IPS-20b (cell line): ENCODE measurements at regions not wholly inside any gene's neighbourhood (a gene's known extent, or its start where the extent isn't known, plus 50 kb on each side); places are given as distances from the start of the nearest gene placed in this dataset.

Experiments used
- H3K27ac ChIP-seq: one replicate; pipeline ENCODE4 v1.5.1; 2013; ENCODE audit warnings: low read length
- H3K27me3 ChIP-seq: 2 replicates; pipeline ENCODE4 v1.6.1; 2013; ENCODE audit warnings: mild to moderate bottlenecking, low read length, inconsistent platforms; ENCODE audit not compliant: insufficient read depth
- H3K36me3 ChIP-seq: 2 replicates; pipeline ENCODE4 v1.6.1; 2013; ENCODE audit warnings: low read depth, mild to moderate bottlenecking, inconsistent platforms, low read length, moderate library complexity; ENCODE audit not compliant: insufficient read depth
- H3K4me1 ChIP-seq: 2 replicates; pipeline ENCODE4 v1.6.1; 2013; ENCODE audit warnings: mild to moderate bottlenecking, control low read depth, inconsistent platforms, low read length, moderate library complexity; ENCODE audit not compliant: insufficient read depth
- H3K4me3 ChIP-seq: 2 replicates; pipeline ENCODE4 v1.5.1; 2013; ENCODE audit warnings: mild to moderate bottlenecking, low read length, inconsistent platforms
- H3K9ac ChIP-seq: 2 replicates; pipeline ENCODE4 v1.6.1; 2013; ENCODE audit warnings: low read depth, mild to moderate bottlenecking, inconsistent platforms, low read length, moderate library complexity
- H3K9me3 ChIP-seq: 2 replicates; pipeline ENCODE4 v1.6.1; 2013; ENCODE audit warnings: mild to moderate bottlenecking, low read depth, low read length, inconsistent platforms; ENCODE audit not compliant: insufficient read depth

DNA sequence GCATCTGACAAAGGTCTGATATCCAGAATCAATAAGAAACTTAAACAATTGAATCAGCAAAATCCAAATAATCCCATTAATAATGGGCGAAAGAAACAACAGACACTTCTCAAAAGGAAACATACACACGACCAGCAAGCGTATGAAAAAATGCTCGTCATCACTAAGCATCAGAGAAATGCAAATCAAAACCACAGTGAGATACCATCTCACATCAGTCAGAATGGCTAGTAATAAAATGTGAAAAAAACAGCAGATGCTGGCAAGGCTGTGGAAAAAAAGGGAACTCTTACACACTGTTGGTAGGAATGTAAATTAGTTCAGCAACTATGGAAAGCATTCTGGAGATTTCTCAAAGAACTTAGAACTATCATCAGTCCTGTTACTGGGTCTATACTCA is 496.7 kb downstream of the SH2D4B start:
- no peak overlapping the region for H3K4me3 ChIP-seq
- H3K27ac ChIP-seq = no peak overlapping the region
- H3K4me1 ChIP-seq = no peaks in the 10 kb centered on the region
- H3K9me3 ChIP-seq = 0 out of 2 replicates have a peak, but pooled peaks cover 6% of the 10 kb centered on the region
- H3K9ac ChIP-seq = no peak overlapping the region
- no peaks in the 10 kb centered on the region for H3K36me3 ChIP-seq
- no peaks in the 10 kb centered on the region for H3K27me3 ChIP-seq

DNA sequence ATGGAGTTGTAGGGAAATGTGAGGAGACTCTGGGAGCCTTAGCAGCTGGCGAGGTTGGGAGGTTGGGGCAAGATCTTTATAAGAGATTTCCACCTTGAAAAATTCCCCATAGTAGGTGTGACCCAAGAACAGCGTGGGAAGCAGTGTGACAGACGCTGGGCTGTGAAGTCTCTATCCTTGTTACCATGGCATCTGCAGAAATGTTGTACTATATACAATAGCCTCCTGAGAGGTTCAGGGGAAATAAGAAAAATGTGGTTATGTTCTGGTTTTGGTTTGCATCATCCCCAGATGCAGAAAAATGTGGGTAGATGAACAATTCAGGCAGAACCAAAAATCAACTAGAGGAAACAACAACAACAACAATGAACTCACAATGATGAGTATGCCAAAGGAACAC is 498.6 kb downstream of the SH2D4B start:
- Histone ChIP-seq H3K9ac (no peak overlapping the region), H3K36me3 (no peaks in the 10 kb centered on the region), H3K27me3 (no peaks in the 10 kb centered on the region), H3K4me1 (no peaks in the 10 kb centered on the region), H3K27ac (no peak overlapping the region), H3K4me3 (no peak overlapping the region), H3K9me3 (0 out of 2 replicates have a peak, but pooled peaks cover 6% of the 10 kb centered on the region)

DNA sequence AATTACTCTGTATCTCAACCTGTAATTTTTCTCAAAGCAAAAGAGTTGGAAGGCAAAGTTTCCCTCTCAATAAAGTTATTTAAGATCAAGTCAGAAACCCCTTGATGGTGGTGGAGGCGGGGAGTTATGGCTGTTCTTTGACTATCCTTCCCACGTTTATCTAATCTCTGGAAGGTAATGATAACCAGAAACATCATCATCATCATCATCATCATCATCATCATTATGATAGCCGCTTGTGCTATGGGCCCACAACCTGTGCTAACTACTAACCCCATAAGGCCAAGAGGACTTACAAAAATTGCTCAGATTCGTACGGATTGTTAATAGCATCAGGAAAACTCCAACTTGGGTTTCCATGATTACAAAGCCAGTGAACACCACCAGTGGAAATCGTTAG is 502.3 kb downstream of the SH2D4B start:
- no peaks in the 10 kb centered on the region for H3K36me3 ChIP-seq
- no peak overlapping the region for H3K4me3 ChIP-seq
- H3K27ac ChIP-seq = no peak overlapping the region
- no peak overlapping the region for H3K9ac ChIP-seq
- H3K9me3 ChIP-seq = 0 out of 2 replicates have a peak, but pooled peaks cover 6% of the 10 kb centered on the region
- no peaks in the 10 kb centered on the region for H3K27me3 ChIP-seq
- peaks cover 3% of the 10 kb centered on the region; the same call in 1 of the 2 replicates for H3K4me1 ChIP-seq

DNA sequence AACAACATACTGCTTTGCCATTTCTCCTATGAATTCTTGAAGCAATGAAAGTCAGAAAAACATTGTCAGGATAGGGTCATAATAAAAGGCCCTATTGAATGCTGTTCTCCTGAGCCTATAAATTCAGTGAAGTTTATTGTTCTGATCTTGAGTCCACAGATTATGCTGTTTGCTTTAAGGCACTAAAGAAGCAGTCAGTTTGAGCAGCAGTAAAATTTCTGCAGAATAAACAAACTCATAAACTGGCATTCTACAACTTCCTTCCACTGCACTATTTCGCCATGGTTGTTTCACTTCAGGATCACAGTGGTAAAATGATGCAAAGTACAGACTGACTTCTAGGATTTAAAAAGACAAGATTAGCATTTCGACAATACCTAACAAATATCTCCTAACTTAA is 503.2 kb downstream of the SH2D4B start:
- Histone ChIP-seq H3K4me3 (no peak overlapping the region), H3K9me3 (0 out of 2 replicates have a peak, but pooled peaks cover 6% of the 10 kb centered on the region), H3K27me3 (no peaks in the 10 kb centered on the region), H3K36me3 (no peaks in the 10 kb centered on the region), H3K9ac (no peak overlapping the region), H3K27ac (no peak overlapping the region), H3K4me1 (peaks cover 3% of the 10 kb centered on the region; the same call in 1 of the 2 replicates)

DNA sequence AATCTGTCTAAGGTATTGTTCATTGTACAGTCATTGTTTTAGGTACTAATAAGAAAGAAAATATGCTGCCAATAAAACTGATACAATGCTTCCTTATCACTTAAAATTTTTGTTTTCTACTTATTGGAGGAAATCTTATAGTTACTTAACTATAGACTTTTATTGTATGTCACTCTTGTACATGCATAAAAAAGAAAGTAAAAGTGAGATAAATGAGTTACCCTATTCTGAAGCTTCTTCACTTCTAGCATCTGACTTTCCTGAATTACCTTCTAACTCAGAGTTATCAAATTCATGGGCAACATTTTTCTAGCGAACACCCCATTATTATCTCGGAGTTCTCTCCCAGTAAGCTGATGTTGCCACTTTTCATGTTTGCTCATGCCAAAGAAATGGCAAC is 504.9 kb downstream of the SH2D4B start:
- H3K36me3 ChIP-seq = no peaks in the 10 kb centered on the region
- peaks cover 3% of the 10 kb centered on the region; the same call in 1 of the 2 replicates for H3K4me1 ChIP-seq
- H3K9me3 ChIP-seq = no peaks in the 10 kb centered on the region
- no peaks in the 10 kb centered on the region for H3K27me3 ChIP-seq
- no peak overlapping the region for H3K27ac ChIP-seq
- H3K9ac ChIP-seq = no peak overlapping the region
- H3K4me3 ChIP-seq = no peak overlapping the region

DNA sequence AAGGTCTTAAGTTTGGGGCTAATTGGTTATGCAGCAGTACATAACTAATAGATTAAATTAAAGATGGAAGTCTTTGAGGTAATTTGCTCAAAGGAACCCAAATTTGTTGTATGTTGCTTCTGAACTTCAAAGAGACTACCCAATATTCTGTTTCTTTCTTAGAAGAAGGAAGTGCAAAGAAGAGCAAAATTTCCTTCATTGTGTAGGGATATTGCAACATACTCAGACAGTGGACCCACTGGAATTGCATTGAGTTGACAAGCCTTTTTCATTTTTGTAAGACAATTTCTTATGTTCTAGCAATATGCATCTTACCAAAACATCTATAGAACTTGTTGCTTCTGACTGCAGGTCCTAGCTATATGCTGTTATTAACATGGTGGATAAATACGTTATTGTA is 527.8 kb downstream of the SH2D4B start:
- Histone ChIP-seq H3K27ac (no peak overlapping the region), H3K9me3 (no peaks in the 10 kb centered on the region), H3K27me3 (no peaks in the 10 kb centered on the region), H3K4me1 (no peaks in the 10 kb centered on the region), H3K9ac (no peak overlapping the region), H3K36me3 (no peaks in the 10 kb centered on the region), H3K4me3 (no peak overlapping the region)

DNA sequence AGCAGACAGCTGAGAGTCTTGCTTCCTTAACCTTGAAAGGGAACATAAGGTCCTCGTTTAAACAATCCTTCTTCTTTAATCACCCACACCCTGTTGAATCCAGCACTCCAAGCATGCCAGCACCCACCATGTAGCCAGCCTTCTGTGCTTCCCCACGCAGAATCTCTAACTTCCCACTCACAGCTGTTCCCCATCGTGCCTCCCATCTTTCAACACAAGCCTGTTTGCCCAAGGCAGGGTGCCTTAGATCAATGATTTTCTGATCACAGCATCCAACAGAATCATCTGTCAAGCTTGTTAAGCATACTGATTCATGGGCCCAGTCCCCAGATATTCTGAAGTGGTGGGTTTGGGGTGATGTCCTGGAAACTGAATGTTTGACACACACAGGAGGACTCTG is 530.8 kb downstream of the SH2D4B start:
- H3K27ac ChIP-seq = no peak overlapping the region
- no peak overlapping the region for H3K9ac ChIP-seq
- H3K9me3 ChIP-seq = no peaks in the 10 kb centered on the region
- no peaks in the 10 kb centered on the region for H3K36me3 ChIP-seq
- H3K4me3 ChIP-seq = no peak overlapping the region
- no peaks in the 10 kb centered on the region for H3K4me1 ChIP-seq
- no peaks in the 10 kb centered on the region for H3K27me3 ChIP-seq

DNA sequence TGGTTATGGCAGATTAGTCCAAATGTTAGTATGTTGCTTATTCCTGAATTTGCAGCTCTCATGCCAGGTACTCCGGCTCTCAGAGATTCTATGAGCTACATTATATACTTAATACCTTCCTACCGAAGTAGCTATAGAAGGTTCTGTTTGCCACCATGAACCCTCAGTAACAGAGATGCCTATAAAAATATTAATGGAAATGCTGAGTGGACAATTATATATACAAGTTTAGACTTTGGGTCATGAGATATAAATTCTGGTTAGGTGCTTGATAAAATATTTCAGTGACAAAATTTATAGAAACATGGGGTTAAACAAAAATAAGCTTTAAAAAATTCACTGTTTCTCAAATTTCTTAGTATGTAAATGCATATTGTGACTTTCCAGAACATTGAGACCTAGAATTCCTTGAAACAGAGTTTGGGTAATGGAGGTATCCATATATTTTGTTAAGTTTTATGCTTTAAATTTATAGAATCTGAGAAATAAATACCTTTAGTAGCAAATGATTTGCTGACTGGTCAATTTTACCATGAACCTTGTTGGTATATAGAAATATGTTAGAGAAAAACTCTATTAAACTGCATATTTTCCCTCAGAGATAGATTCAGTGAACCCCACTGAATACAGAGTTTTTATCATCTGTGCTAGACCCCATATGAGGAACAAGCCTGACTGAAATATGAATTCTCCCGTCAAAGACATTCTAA is 533.5 kb downstream of the SH2D4B start:
- H3K27me3 ChIP-seq = no peaks in the 10 kb centered on the region
- H3K4me1 ChIP-seq = no peaks in the 10 kb centered on the region
- no peak overlapping the region for H3K9ac ChIP-seq
- H3K9me3 ChIP-seq = no peaks in the 10 kb centered on the region
- no peak overlapping the region for H3K27ac ChIP-seq
- no peak overlapping the region for H3K4me3 ChIP-seq
- no peaks in the 10 kb centered on the region for H3K36me3 ChIP-seq

DNA sequence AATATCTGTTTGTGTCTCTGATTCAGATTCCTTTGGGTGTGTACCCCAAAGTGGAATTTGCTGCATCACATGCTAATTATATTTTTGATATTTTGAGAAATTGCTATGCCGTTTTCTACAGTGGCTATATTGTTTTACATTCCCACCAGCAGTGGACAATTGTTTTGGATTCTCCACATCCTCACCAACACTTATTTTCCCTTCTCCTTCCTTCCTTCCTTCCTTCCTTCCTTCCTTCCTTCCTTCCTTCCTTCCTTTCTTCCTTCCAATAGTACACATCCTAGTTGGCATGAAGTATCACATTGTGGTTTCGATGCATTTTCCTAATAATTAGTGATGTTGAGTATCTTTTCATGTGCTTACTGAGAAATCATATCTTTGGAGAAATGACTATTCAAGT is 535.5 kb downstream of the SH2D4B start:
- no peaks in the 10 kb centered on the region for H3K36me3 ChIP-seq
- no peaks in the 10 kb centered on the region for H3K27me3 ChIP-seq
- H3K4me1 ChIP-seq = no peaks in the 10 kb centered on the region
- no peak overlapping the region for H3K9ac ChIP-seq
- H3K27ac ChIP-seq = no peak overlapping the region
- no peak overlapping the region for H3K4me3 ChIP-seq
- H3K9me3 ChIP-seq = no peaks in the 10 kb centered on the region

DNA sequence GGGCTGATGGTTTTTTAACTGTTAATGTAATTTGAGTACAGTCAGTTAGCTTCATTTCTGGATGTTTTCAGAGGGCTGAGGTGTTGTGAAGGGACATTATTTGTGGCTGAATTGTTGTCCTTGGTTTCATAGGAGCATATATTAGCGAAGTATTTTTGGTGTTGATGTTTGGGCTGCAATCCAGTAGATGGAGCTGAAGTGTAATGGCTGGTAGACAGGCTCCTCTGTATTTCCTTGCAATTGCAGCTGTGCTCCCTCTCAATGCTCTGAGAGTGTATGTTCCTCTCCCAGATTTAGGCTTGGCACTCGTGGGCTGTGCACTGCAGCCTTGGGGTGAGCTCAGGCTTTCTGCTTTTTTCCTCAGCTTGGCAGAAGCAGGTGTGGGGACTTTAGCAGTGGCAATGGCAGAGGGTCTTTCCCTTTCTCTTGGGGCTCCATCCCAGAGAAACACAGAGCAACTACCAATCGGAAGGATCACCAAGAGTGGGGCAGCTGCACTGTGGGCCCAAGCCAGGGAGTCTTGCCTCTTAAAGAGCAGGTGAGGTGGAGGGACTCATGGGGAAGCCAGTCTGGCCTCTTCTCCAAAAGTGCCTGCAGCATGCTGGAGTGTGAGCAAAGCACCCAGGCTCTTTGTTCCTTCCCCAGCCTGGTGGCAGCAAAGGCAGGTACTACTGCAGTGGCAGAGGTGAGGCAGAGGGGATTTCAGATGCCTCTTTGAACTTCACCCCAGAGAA is 544.4 kb downstream of the SH2D4B start:
- no peaks in the 10 kb centered on the region for H3K27me3 ChIP-seq
- 0 out of 2 replicates have a peak, but pooled peaks cover 3% of the 10 kb centered on the region for H3K4me1 ChIP-seq
- no peaks in the 10 kb centered on the region for H3K9me3 ChIP-seq
- H3K4me3 ChIP-seq = no peak overlapping the region
- H3K9ac ChIP-seq = no peak overlapping the region
- H3K36me3 ChIP-seq = no peaks in the 10 kb centered on the region
- H3K27ac ChIP-seq = no peak overlapping the region

DNA sequence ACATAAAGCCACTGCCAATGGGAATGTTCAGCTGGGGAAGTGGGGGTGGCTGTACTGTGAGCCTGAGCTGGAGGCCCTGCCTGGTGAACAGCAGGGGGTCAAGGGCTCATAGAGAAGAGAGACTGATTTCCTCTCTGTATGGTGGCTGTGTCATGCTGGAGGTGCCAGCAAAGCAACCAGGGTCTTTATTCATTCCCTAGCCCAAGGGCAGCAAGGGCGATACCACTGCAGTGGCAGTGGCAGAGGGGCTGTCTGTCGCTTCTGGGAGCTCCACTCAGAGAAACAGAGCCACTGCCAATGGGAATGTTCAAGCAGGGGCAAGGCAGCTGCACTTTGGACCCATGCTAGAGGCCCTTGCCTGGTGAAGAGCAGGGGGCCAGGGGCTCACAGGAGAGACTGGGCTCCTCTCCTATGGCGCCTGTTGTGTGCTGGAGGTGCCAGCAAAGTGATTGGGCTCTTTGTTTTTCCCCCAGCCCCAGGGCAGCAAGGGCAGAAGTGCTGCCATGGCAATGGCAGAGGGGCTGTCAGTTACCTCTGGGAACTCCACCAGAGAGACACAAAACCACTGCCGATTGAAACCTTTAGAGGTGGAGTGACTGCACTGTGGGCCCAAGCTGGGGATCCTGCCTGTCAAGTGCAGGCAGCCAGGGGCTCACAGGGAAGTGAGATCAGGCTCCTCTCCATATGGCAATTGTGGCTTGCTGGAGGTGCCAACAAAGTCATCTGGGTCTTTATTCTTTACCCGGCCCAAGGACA is 545.1 kb downstream of the SH2D4B start:
- no peaks in the 10 kb centered on the region for H3K36me3 ChIP-seq
- no peak overlapping the region for H3K9ac ChIP-seq
- no peaks in the 10 kb centered on the region for H3K27me3 ChIP-seq
- no peaks in the 10 kb centered on the region for H3K9me3 ChIP-seq
- H3K4me1 ChIP-seq = 0 out of 2 replicates have a peak, but pooled peaks cover 3% of the 10 kb centered on the region
- H3K27ac ChIP-seq = no peak overlapping the region
- H3K4me3 ChIP-seq = no peak overlapping the region
